ENCODE measurements at regions not wholly inside any gene's neighbourhood (a gene's known extent, or its start where the extent isn't known, plus 50 kb on each side); places are given as distances from the start of the nearest gene placed in this dataset.

DNA sequence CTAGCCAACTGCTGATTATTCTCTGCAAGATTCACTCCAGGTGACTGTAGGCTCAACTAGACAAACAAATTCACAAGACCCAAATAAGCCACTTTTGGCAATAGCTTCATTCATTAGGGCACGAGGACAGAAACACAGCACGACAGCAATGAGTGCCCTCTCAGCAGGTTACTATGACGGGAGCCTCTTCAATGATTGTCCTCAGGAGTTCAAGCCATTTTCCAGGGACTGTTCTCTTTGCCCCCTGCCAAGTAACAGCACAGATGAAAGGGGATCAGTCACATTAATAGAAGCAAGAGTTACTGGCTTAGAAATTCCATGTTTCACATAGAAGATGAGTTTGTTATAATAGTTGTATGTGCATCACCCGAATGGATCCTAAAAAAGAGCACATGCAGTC lies 712.2 kb downstream of the CDH8 start:
- H3K36me3 ChIP-seq: no peaks in the 10 kb centered on the region
- peaks cover 3% of the 10 kb centered on the region for H3K27me3 ChIP-seq (ENCODE audit: insufficient read depth, low read depth, severe bottlenecking)
- no peak overlapping the region for H3K4me3 ChIP-seq (ENCODE audit: low read depth, low read length)
- H3K27ac ChIP-seq: no peak overlapping the region
- no peak for DNase-seq
- H3K9me3 ChIP-seq (ENCODE audit: severe bottlenecking): no peaks in the 10 kb centered on the region
- TF ChIP-seq, protein P1, sequence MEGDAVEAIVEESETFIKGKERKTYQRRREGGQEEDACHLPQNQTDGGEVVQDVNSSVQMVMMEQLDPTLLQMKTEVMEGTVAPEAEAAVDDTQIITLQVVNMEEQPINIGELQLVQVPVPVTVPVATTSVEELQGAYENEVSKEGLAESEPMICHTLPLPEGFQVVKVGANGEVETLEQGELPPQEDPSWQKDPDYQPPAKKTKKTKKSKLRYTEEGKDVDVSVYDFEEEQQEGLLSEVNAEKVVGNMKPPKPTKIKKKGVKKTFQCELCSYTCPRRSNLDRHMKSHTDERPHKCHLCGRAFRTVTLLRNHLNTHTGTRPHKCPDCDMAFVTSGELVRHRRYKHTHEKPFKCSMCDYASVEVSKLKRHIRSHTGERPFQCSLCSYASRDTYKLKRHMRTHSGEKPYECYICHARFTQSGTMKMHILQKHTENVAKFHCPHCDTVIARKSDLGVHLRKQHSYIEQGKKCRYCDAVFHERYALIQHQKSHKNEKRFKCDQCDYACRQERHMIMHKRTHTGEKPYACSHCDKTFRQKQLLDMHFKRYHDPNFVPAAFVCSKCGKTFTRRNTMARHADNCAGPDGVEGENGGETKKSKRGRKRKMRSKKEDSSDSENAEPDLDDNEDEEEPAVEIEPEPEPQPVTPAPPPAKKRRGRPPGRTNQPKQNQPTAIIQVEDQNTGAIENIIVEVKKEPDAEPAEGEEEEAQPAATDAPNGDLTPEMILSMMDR (IDR thresholded peaks at IDR 0.05; ENCODE audit: low read depth, low read length): no peak

DNA sequence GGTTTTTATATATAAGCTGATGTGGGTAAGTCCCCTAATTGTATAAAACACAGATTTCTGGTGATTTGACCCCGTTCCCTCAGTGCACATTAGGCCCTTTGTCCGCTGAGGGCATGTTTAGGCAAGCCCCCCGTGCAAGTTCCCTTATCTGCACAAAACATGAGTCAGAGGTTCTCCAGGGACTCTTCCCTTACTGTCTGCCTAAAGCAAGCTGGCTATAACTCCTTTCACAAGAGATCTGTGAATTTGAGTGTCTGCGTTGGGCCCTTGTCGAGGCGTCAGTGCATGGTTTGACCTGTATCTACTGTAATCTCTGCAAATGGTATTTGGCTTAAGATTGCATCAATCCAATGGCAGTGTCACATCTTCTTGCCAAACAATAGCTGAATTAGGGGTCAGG lies 712.8 kb downstream of the CDH8 start:
- no peak for DNase-seq
- peaks cover 3% of the 10 kb centered on the region for H3K27me3 ChIP-seq (ENCODE audit: insufficient read depth, low read depth, severe bottlenecking)
- H3K36me3 ChIP-seq: no peaks in the 10 kb centered on the region

DNA sequence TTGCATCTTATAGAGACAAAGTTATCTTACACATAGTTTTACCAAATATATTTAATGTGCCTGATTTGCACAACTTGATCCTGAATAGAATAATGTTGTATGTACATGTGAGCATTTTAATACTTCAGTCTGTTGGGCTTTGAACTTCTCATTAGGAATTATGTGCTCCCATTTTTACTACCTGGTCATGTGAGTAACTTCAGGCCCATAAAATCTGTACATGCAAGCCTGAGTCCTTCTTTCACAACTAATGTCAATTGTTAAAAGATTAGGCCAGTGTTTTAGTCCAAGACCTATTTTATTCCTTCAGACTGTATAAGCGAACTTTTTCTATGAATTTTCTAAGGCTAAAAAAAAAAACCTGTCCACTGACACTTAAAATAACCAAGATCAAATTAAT lies 715.4 kb downstream of the CDH8 start:
- H3K36me3 ChIP-seq: no peaks in the 10 kb centered on the region
- no peak overlapping the region for H3K27ac ChIP-seq
- H3K4me3 ChIP-seq (ENCODE audit: low read depth, low read length): no peak overlapping the region
- H3K27me3 ChIP-seq (ENCODE audit: insufficient read depth, low read depth, severe bottlenecking): peaks cover 6% of the 10 kb centered on the region
- H3K9me3 ChIP-seq (ENCODE audit: severe bottlenecking): no peaks in the 10 kb centered on the region
- DNase-seq: no peak
- TF ChIP-seq, protein P1 (IDR thresholded peaks at IDR 0.05; ENCODE audit: low read depth, low read length): no peak

More for the DNA sequence above, 712.8 kb downstream of the CDH8 start:
- Histone ChIP-seq H3K9me3 (ENCODE audit: severe bottlenecking) (no peaks in the 10 kb centered on the region), H3K27ac (no peak overlapping the region), H3K4me3 (ENCODE audit: low read depth, low read length) (no peak overlapping the region)
- TF ChIP-seq, protein P1 (IDR thresholded peaks at IDR 0.05; ENCODE audit: low read depth, low read length): no peak

DNA sequence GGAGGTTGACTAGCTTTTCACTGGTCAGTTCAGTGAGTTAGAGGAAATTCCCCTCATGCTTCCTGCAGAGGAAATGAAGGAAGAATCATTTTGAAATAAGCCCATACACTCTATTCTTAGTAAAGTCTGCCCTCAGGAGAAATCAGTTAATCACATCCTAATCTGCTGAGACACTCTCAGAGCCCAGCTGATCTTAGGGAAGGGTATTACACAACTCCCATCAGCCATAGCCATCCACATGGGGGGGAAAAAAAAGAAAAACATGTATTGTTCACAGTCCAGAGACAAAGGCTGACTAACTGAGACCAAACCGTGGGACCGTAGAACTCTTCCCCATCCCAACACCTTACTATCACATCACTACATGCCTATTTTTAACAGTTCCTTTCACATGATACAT lies 722.3 kb downstream of the CDH8 start:
- TF ChIP-seq, protein P1 (IDR thresholded peaks at IDR 0.05; ENCODE audit: low read depth, low read length): no peak
- no peaks in the 10 kb centered on the region for H3K9me3 ChIP-seq (ENCODE audit: severe bottlenecking)
- no peak overlapping the region for H3K27ac ChIP-seq
- H3K4me3 ChIP-seq (ENCODE audit: low read depth, low read length): no peak overlapping the region
- H3K27me3 ChIP-seq (ENCODE audit: insufficient read depth, low read depth, severe bottlenecking): peaks cover 11% of the 10 kb centered on the region
- H3K36me3 ChIP-seq: no peaks in the 10 kb centered on the region
- DNase-seq: no peak

DNA sequence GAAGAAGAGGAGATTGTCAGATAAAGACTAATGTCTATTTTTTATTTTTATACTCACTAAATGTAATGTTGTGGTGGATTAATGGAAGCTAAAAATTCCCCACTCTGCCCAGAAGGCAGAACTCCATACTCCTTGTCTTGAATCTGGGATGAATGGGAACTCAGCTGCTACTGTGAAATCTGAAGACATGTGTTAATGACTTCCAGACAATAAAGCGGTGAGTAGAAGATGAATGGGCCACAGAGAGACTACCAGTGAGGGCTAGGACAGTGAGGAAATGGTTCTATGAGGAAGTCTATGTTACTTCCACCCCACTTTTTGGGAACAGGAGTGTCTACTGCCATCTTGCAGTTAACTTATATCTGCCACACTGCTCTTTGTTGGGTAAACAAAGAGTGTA lies 726.9 kb downstream of the CDH8 start:
- Histone ChIP-seq H3K27ac (no peak overlapping the region), H3K27me3 (ENCODE audit: insufficient read depth, low read depth, severe bottlenecking) (peaks cover 28% of the 10 kb centered on the region), H3K36me3 (no peaks in the 10 kb centered on the region), H3K9me3 (ENCODE audit: severe bottlenecking) (no peaks in the 10 kb centered on the region), H3K4me3 (ENCODE audit: low read depth, low read length) (no peak overlapping the region)
- TF ChIP-seq, protein P1 (IDR thresholded peaks at IDR 0.05; ENCODE audit: low read depth, low read length): no peak
- no peak for DNase-seq

DNA sequence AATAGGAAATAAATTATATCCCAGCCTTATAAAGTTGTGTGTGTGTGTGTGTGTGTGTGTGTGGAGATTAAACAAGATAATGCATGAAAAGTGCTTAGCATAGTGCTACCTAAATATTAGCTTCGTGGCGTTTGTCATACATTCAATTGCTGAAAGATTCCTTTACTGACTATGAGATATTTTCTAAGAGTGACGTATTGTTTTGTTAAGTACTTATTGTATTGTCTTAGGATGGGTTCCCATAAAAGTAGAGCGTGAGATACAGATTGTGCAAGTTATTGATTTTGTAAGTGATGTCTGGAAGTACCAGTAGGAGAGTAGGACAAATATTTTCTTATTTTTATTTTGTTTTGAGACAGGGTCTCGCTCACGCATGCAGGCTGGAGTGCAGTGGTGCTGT lies 730.0 kb downstream of the CDH8 start:
- Histone ChIP-seq H3K36me3 (no peaks in the 10 kb centered on the region), H3K27me3 (ENCODE audit: insufficient read depth, low read depth, severe bottlenecking) (peaks cover 25% of the 10 kb centered on the region), H3K9me3 (ENCODE audit: severe bottlenecking) (no peaks in the 10 kb centered on the region), H3K4me3 (ENCODE audit: low read depth, low read length) (no peak overlapping the region), H3K27ac (no peak overlapping the region)
- TF ChIP-seq, protein P1 (IDR thresholded peaks at IDR 0.05; ENCODE audit: low read depth, low read length): no peak
- DNase-seq: no peak

All from WERI-Rb-1 (cell line).